Right renal cortex interstitium (tissue), 3 donors: ENCODE measurements at regions not wholly inside any gene's neighbourhood (a gene's known extent, or its start where the extent isn't known, plus 50 kb on each side); places are given as distances from the start of the nearest gene placed in this dataset.

Source experiments
- DNase-seq, 3 donors: peaks; one replicate each; pipeline ENCODE4 v3.0.0-alpha.2; 2013; ENCODE audit warnings: low read depth in 3 of 3, low spot score in 2 of 3

DNA sequence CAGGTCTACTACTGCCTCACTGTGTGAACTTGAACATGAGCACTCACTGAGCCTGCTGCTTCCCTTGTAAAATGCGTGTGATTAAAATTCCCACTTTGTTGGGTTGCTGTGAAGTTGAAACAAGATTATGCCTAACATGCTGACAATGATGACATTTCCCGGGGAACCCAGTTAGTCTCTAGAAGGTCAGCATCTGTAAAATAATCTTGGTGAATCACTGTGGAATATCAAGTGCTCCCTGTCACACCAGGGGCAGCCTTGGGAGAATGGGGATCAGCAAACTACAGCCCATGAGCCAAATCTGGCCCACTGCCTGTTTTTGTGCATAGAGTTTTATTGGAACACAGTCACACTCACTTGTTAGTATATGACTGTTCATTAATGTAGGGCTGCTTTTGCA, 335.2 kb downstream of the MIAT start:
- DNase-seq, result no peak

DNA sequence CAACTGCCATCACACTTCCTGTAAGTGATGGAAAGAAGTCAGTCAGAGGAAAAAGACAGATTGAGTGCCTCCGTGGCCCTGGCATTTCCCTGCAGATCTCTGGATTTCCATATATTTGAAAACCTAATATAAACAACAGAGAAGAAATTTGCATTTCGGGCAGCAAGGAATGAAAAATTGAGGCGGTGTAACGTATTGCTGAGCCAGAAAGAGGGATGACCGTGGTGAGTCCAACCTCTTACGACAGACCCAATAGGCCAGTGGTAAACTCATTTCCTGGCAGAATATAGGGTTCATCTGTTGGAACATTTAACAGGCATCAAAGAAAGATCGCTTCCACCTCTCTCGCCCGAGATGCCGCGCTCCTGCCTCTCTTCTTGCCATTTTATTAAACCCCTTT, 336.5 kb downstream of the MIAT start:
- DNase-seq, result no peak

DNA sequence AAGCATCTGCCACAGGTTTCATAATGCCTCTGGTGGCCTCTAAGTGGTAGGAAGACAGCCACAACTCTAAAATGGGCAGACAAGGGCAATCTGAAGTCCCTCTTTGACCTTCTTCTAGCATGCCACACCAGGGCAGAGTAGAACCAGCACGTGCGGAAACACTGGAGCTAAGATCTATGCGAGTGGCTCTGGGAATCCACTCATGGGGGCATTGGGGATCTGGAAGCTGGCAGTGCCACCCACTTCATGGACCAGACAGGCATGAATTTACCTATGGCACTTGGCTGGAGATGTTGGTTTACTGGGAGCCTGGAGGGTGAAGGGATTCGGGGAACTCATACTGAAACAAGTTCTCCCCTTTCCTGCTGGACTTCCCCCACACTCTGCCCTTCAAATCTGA, 337.4 kb downstream of the MIAT start:
- DNase-seq, result no peak

- DNase-seq, result peak in 1 of 3 donors; percentile 36
Observed at GRCh38 chr22:26995235-26995634, 337.8 kb downstream of the MIAT start.

DNA sequence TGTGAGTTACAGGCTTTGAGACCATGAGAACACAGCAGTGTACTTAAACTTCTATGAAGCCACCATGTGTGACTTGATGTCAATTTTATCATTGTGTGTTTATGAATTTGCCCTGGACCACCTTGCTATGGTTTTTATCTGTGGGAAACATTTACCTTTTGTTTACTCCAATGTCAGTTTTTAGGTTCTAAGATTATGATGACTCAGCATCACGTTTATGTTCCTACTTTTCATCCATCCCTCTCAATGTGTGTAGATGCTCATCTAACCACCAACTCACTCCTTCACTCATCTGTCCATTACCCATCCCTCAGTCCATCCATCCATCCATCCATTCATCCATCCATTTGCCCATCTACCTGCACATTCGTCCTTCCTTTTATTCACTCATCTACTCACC, 338.8 kb downstream of the MIAT start:
- no peak for DNase-seq

- DNase-seq, result no peak
Observed at GRCh38 chr22:26998129-26998528, 340.7 kb downstream of the MIAT start.

GRCh38 chr22:26998716-26999115, 341.3 kb downstream of the MIAT start:
- no peak for DNase-seq

- no peak for DNase-seq
Observed at GRCh38 chr22:27003297-27003696, 345.9 kb downstream of the MIAT start.

DNA sequence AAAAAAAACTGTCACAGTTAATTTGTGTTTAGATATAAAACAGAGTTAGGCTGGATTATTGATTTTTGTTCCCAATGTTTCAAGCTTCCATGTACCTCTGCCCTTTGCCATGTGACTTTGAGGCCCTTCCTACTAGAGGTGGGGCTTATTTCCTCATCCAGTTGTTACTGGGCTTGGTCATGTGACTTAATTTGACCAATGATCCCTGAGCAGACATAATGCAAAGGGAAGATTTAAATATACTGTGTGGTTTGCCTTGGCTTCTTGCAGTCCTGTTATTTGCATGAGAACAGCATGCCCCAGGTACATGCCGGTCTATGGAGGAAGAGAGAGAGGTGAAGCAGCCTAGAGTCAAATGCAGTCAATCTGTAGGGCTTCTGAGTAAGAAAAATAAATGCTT, 347.0 kb downstream of the MIAT start:
- no peak for DNase-seq

DNA sequence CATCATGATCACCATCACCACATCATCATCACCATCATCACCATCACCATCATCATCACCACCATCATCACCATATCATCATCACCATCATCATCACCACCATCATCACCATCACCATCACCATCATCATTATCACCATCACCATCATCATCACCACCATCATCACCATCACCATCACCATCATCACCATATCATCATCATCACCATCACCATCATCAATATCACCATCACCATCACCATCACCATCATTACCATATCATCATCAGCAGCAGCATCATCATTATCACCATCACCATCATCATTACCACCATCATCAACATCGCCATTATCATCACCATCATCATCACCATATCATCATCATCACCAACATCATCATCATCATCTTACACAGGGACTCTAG, 351.1 kb downstream of the MIAT start:
- no peak for DNase-seq

DNA sequence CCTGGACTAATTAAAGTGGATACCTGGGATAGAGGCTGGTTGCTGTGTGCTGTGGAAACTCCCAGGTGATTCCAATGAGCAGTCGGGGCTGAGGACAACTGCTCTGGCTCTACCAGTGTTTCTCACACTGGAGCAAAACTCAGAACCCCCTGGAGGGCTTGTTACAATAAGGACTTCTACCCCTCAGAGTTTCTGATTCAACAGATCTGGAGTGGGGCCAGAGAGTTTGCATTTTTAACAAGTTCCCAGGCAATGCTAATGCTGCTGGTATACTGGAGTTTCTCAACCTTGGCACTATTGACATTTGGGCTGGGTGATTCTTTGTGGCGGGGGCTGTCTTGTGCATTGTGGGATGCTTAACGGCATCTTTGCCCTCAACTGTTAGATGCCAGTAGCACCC, 353.7 kb downstream of the MIAT start:
- DNase-seq, result no peak

DNA sequence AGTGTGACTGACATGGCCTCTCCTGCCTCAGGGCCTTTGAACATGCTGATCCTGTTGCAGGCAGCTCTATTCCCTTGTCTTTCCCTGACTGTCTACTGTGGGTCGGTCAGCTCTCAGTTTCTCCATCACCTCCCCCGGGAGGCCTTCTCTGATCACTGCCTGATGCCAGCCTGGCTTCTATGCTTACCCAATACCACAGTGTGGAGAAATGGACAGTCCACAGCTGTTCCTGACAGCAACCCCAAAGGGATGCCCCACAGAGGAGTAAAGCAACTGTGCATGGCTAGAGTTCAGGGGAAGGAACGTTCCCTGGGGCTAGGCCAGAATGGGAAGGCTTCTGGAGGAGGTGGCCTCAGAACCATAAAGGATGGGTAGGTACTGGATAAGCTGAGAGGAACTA, 354.3 kb downstream of the MIAT start:
- DNase-seq, result no peak

DNA sequence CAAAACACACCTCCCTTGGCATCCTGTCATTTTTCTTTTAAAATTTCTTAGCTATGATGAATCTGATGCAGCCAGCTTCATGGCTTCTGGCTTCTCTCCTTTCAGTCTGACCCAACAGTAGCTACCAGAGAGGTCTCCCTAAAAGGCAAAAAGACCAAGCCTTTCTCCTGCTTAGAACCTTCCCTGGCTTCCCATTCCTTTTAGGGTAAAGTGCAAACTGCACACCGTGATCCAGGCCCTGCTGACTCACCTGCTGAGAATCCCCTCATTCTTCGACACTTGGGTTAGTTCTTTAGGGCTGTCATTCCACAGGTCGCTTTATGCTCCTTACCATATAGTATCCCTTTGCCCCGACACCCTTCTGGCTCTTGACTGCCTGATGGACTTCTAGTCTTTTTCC, 362.4 kb downstream of the MIAT start:
- DNase-seq, result no peak

DNA sequence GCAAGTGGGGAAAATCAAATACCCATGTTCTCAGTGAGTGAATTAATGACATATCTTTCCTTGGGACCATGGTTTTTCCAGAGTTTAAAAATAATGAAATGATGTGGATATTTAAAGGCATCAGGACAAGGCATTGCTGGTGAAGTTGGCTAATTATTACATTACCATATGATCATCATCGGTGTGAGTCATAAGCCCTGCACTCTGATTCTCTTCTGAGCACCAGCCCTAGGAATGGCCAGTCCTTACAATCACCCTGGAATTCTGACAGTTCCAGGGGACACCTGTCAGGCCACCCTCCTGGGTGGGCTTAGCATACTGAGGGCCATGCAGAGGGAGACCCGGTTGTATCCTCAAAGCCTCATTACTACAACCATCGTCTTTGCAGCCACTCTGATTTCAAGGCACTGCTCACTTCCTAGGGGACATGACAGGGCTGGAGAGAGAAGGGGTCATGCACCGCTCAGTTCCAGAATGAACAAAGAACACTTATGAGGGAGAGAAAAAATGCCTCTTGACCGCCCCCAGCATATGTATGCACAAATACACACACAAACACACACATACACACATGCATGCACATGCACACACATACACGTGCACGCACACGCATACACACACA, 365.0 kb downstream of the MIAT start:
- DNase-seq, result no peak

GRCh38 chr22:27022896-27023361, 365.5 kb downstream of the MIAT start:
- no peak for DNase-seq

DNA sequence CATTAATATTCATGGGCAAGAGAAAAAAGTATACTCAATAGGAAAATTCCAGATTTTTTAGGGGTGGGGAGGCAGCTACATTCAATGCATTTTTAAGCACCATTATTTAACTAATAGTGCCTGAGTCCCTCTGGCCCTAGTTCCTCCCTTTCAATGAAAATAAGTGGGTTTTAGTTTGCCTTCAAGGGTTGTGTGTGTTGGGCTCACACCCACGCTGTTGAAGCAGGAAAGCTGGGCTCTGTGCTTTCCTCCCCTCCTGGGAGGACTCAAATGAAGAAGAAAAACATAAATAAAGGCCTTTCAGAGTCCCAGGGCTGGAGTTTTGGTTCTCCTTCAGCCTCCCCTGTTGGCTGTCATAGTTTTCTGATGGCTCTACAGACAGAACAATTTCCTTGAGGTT, 366.2 kb downstream of the MIAT start:
- no peak for DNase-seq

DNA sequence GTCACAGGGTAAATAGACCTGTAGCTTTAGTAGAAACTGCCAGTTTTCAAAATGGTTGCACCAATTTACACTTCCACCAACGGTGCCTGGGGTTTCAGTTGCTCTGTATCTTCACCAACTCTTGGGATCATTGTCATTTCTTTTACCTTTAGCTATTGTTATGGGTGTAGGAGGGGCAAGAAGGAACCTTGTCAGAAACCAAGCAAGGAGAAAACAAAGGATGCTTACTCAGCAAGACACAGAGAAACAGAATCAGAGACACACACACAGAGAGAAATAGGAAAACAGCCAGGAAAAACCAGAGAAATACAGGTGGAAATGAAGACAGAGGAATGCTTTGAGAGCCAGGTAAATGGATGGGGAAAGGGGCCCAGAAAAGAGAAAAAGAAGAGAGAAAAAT, 367.6 kb downstream of the MIAT start:
- no peak for DNase-seq

DNA sequence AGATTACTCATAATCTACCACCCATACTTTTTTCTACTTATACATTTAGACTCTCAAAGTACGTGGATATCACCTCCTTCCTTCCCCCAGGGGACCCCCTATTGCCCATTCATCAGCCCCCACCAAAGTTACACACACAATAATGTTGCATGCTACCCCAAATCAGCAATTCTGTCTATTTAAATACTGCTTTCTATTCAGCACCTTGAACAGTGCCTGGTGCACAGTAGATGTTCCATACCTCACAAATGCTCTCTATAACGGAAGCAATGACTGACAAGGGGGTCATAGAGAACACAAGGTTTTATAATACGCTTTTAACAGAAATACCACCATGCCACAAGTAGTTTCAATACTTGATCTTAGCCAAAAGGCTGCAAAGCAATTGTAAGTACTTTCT, 370.7 kb downstream of the MIAT start:
- DNase-seq, result no peak

- no peak for DNase-seq
Observed at GRCh38 chr22:27029584-27030130, 372.3 kb downstream of the MIAT start.

GRCh38 chr22:27032091-27032761, 374.8 kb downstream of the MIAT start:
- DNase-seq, result no peak

DNA sequence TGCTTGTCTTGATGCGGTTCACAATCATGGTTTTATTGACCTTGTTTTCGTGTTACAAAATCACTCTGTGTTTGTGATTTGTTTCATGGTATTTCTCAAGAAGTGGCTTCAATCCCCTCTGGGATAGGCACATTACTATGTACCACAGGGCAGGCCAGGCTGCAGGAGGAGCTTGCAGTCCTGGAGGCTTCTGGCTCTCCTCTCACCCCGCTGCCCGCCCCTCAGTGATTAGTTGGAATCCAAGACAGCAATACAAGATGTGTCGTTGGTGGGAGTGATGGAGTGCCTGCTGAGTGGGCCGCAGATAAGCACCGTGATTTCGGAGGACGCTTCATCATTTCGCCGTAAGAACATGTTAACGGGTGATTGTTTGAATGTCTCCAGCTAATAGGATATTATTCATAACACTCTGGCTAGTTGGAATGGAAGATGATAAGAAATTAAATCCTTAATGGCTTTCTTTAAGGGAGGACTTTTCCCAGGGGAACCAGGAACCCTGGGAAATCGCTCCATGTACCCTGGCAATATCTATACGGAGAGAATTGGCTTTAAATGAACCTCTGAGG, 384.4 kb downstream of the MIAT start:
- no peak for DNase-seq

GRCh38 chr22:27043262-27043661, 385.9 kb downstream of the MIAT start:
- DNase-seq, result no peak
